IMR-90 (cell line): ENCODE measurements at regions not wholly inside any gene's neighbourhood (a gene's known extent, or its start where the extent isn't known, plus 50 kb on each side); places are given as distances from the start of the nearest gene placed in this dataset.

ENCODE experiments used
- CEBPB ChIP-seq: IDR thresholded peaks from 2 replicates; pipeline ENCODE4 v1.6.1; 2012; ENCODE audit warnings: low read depth, low read length, improper control_type of control experiment
- CHD1 ChIP-seq: IDR thresholded peaks from 2 replicates; pipeline ENCODE4 v1.6.1; 2012; ENCODE audit warnings: low read depth, low read length, improper control_type of control experiment
- FOS ChIP-seq: fragments of 150-350 bp; IDR thresholded peaks from 2 replicates; pipeline ENCODE4 v1.6.1; 2016; ENCODE audit warnings: low read depth, low read length
- MAFK ChIP-seq: IDR thresholded peaks from 2 replicates; pipeline ENCODE4 v1.6.1; 2012; ENCODE audit warnings: low read depth, low read length, improper control_type of control experiment
- MXI1 ChIP-seq: IDR thresholded peaks from 2 replicates; pipeline ENCODE4 v1.6.1; 2012; ENCODE audit warnings: low read depth, mild to moderate bottlenecking, low read length, moderate library complexity, borderline replicate concordance
- POLR2A ChIP-seq: IDR thresholded peaks from 2 replicates; pipeline ENCODE4 v1.6.1; 2012; ENCODE audit warnings: mild to moderate bottlenecking, low read depth, low read length
- RAD21 ChIP-seq: IDR thresholded peaks from 2 replicates; pipeline ENCODE4 v1.6.1; 2012; ENCODE audit warnings: low read length, improper control_type of control experiment
- RCOR1 ChIP-seq: IDR thresholded peaks from 2 replicates; pipeline ENCODE4 v1.6.1; 2012; ENCODE audit warnings: mild to moderate bottlenecking, low read length, improper control_type of control experiment; ENCODE audit not compliant: insufficient replicate concordance
- RFX5 ChIP-seq: IDR thresholded peaks from 2 replicates; pipeline ENCODE4 v1.8.0; 2012; ENCODE audit warnings: low read depth, mild to moderate bottlenecking, low read length, moderate library complexity
- SMC3 ChIP-seq: fragments of 150-350 bp; IDR thresholded peaks from 2 replicates; pipeline ENCODE4 v1.6.1; 2016; ENCODE audit warnings: low read depth, mild to moderate bottlenecking, antibody characterized with exemption, low read length, moderate library complexity
- TF ChIP-seq, protein P1 (sequence below): conservative IDR thresholded peaks from 2 replicates; pipeline ENCODE4 v1.5.1; 2012; ENCODE audit warnings: mild to moderate bottlenecking, low read depth, low read length, improper control_type of control experiment
- TF ChIP-seq, protein P2 (sequence below): fragments of 150-350 bp; IDR thresholded peaks from 2 replicates; pipeline ENCODE4 v1.6.1; 2017; ENCODE audit warnings: mild to moderate bottlenecking, antibody characterized with exemption, low read length, low read depth

GRCh38 chr17:14693382-14693781 lies 392.5 kb downstream of the HS3ST3B1 start:
- TF ChIP-seq, protein P1, sequence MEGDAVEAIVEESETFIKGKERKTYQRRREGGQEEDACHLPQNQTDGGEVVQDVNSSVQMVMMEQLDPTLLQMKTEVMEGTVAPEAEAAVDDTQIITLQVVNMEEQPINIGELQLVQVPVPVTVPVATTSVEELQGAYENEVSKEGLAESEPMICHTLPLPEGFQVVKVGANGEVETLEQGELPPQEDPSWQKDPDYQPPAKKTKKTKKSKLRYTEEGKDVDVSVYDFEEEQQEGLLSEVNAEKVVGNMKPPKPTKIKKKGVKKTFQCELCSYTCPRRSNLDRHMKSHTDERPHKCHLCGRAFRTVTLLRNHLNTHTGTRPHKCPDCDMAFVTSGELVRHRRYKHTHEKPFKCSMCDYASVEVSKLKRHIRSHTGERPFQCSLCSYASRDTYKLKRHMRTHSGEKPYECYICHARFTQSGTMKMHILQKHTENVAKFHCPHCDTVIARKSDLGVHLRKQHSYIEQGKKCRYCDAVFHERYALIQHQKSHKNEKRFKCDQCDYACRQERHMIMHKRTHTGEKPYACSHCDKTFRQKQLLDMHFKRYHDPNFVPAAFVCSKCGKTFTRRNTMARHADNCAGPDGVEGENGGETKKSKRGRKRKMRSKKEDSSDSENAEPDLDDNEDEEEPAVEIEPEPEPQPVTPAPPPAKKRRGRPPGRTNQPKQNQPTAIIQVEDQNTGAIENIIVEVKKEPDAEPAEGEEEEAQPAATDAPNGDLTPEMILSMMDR: no peak
- TF ChIP-seq MXI1 (no peak), SMC3 (no peak), POLR2A (no peak), CHD1 (no peak), RFX5 (no peak), CEBPB (no peak), RCOR1 (no peak), FOS (no peak), RAD21 (no peak), MAFK (no peak)
- TF ChIP-seq, protein P2, sequence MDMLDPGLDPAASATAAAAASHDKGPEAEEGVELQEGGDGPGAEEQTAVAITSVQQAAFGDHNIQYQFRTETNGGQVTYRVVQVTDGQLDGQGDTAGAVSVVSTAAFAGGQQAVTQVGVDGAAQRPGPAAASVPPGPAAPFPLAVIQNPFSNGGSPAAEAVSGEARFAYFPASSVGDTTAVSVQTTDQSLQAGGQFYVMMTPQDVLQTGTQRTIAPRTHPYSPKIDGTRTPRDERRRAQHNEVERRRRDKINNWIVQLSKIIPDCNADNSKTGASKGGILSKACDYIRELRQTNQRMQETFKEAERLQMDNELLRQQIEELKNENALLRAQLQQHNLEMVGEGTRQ: no peak
